ENCODE measurements at regions not wholly inside any gene's neighbourhood (a gene's known extent, or its start where the extent isn't known, plus 50 kb on each side); places are given as distances from the start of the nearest gene placed in this dataset.

- DNase-seq (ENCODE audit: low read depth): no peak
- no peak overlapping the region for H3K4me3 ChIP-seq (ENCODE audit: low read depth, low read length)
- no peak for TF ChIP-seq CTCF (conservative IDR thresholded peaks at IDR 0.05; ENCODE audit: low read depth, low read length)
These were observed 106.8 kb upstream of the SLC66A3 start for GRCh38 chr2:11048335-11049008.

- no peak for TF ChIP-seq CTCF (conservative IDR thresholded peaks at IDR 0.05; ENCODE audit: low read depth, low read length)
- peak; percentile 7 for DNase-seq (ENCODE audit: low read depth)
- H3K4me3 ChIP-seq (ENCODE audit: low read depth, low read length): no peak overlapping the region
These were observed 104.7 kb upstream of the SLC66A3 start for GRCh38 chr2:11050565-11050964.

- TF ChIP-seq CTCF (conservative IDR thresholded peaks at IDR 0.05; ENCODE audit: low read depth, low read length): no peak
- DNase-seq (ENCODE audit: low read depth): no peak
These were observed 104.0 kb upstream of the SLC66A3 start for GRCh38 chr2:11051280-11051679.

GRCh38 chr2:11053546-11053945 is 101.7 kb upstream of the SLC66A3 start:
- DNase-seq (ENCODE audit: low read depth): no peak
- no peak for TF ChIP-seq CTCF (conservative IDR thresholded peaks at IDR 0.05; ENCODE audit: low read depth, low read length)

More at GRCh38 chr2:11051280-11051679, 104.0 kb upstream of the SLC66A3 start:
- H3K4me3 ChIP-seq (ENCODE audit: low read depth, low read length): no peak overlapping the region

GRCh38 chr2:11054783-11055678 is 100.2 kb upstream of the SLC66A3 start:
- no peak for TF ChIP-seq CTCF (conservative IDR thresholded peaks at IDR 0.05; ENCODE audit: low read depth, low read length)
- H3K4me3 ChIP-seq (ENCODE audit: low read depth, low read length): no peak overlapping the region
- no peak for DNase-seq (ENCODE audit: low read depth)

More at GRCh38 chr2:11053546-11053945, 101.7 kb upstream of the SLC66A3 start:
- H3K4me3 ChIP-seq (ENCODE audit: low read depth, low read length): no peak overlapping the region

- TF ChIP-seq CTCF (conservative IDR thresholded peaks at IDR 0.05; ENCODE audit: low read depth, low read length): no peak
- no peak overlapping the region for H3K4me3 ChIP-seq (ENCODE audit: low read depth, low read length)
- DNase-seq (ENCODE audit: low read depth): no peak
These were observed 99.5 kb upstream of the SLC66A3 start for GRCh38 chr2:11055679-11056215.
